ENCODE measurements at regions not wholly inside any gene's neighbourhood (a gene's known extent, or its start where the extent isn't known, plus 50 kb on each side); places are given as distances from the start of the nearest gene placed in this dataset.

DNA sequence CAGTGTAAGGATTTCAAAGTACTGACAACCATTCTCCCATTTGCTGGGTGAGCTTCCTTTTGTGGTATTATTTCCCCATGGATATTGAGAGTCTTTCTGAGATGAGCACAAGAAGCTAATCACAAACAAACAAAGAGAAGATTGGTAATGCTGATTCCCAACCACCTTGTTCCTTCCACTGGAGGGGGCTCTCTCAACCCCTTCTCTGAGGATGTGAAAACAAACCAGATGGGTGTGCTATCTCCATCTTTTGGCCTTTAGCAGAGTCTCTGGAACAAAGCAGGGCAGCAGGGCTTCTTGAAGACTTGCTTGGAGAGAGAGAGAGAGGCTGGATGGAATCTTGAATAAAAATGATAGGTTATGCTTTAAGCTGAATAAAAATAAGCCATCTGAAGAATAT, 576.7 kb upstream of the ZNF462 start:
- TF ChIP-seq, protein P1, sequence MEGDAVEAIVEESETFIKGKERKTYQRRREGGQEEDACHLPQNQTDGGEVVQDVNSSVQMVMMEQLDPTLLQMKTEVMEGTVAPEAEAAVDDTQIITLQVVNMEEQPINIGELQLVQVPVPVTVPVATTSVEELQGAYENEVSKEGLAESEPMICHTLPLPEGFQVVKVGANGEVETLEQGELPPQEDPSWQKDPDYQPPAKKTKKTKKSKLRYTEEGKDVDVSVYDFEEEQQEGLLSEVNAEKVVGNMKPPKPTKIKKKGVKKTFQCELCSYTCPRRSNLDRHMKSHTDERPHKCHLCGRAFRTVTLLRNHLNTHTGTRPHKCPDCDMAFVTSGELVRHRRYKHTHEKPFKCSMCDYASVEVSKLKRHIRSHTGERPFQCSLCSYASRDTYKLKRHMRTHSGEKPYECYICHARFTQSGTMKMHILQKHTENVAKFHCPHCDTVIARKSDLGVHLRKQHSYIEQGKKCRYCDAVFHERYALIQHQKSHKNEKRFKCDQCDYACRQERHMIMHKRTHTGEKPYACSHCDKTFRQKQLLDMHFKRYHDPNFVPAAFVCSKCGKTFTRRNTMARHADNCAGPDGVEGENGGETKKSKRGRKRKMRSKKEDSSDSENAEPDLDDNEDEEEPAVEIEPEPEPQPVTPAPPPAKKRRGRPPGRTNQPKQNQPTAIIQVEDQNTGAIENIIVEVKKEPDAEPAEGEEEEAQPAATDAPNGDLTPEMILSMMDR (conservative IDR thresholded peaks at IDR 0.05; ENCODE audit: low read length): peak; percentile 89
- TF ChIP-seq EZH2phosphoT487 (IDR thresholded peaks at IDR 0.05; ENCODE audit: borderline replicate concordance): no peak
- Histone ChIP-seq H3K9me3 (ENCODE audit: insufficient read depth, low read depth, low read length) (no peaks in the 10 kb centered on the region), H3K9ac (ENCODE audit: low read depth, low read length, poor library complexity, severe bottlenecking) (no peak overlapping the region)

DNA sequence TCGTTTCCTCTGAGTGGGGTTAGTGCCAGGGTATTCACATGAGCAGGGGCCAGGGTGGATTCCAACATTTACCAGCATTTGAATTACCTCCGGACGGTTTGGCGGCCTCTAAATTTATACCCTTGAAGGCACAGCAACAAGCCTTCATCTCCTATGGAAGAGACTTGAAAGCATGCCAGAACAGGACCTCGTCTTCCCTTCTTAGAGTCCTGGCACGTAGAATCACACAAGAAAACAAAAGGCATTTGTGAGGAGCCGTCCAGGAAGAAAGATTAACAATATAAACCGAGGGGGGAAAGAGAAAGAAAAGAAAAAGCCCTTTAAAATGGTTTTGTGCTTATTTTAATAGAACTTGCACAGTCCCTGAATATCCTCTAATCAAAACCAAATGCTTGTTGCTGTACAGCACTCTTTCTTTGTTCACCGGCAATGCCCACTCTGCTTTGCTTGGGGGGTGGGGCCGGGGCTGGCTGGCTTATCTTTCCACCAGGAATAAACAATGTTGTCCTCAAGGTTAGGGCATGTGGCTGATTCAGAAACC, 575.8 kb upstream of the ZNF462 start:
- Histone ChIP-seq H2AFZ (ENCODE audit: low read length) (peak overlapping the region; percentile 56; the same call in 1 of the 2 replicates), H3F3A (ENCODE audit: low read depth) (no peaks in the 10 kb centered on the region), H3K4me1 (ENCODE audit: insufficient read depth, low read length, poor library complexity, severe bottlenecking) (peaks cover 23% of the 10 kb centered on the region), H3K79me2 (ENCODE audit: insufficient read depth, low read length) (no peaks in the 10 kb centered on the region), H3K9me2 (replicated peaks; ENCODE audit: low read depth, low read length) (no peaks in the 10 kb centered on the region), H3K9me3 (ENCODE audit: insufficient read depth, low read depth, low read length) (no peaks in the 10 kb centered on the region), H3K4me2 (ENCODE audit: low read depth, low read length, poor library complexity, severe bottlenecking) (no peak overlapping the region), H4K20me1 (ENCODE audit: insufficient read depth, low read length, poor library complexity, severe bottlenecking) (no peaks in the 10 kb centered on the region), H3K4me3 (ENCODE audit: low read length, poor library complexity, severe bottlenecking) (no peak overlapping the region), H3K36me3 (ENCODE audit: insufficient read depth, low read length) (no peaks in the 10 kb centered on the region), H3K9ac (ENCODE audit: low read depth, low read length, poor library complexity, severe bottlenecking) (no peak overlapping the region), H3K27me3 (ENCODE audit: insufficient read depth, low read length, poor library complexity, severe bottlenecking) (no peaks in the 10 kb centered on the region)
- TF ChIP-seq, protein P1 (conservative IDR thresholded peaks at IDR 0.05; ENCODE audit: low read length): no peak
- no peak for TF ChIP-seq EZH2phosphoT487 (IDR thresholded peaks at IDR 0.05; ENCODE audit: borderline replicate concordance)

More for the DNA sequence above, 576.7 kb upstream of the ZNF462 start:
- no peak overlapping the region for H2AFZ ChIP-seq (ENCODE audit: low read length)
- H3K4me1 ChIP-seq (ENCODE audit: insufficient read depth, low read length, poor library complexity, severe bottlenecking): peaks cover 23% of the 10 kb centered on the region
- no peaks in the 10 kb centered on the region for H3K79me2 ChIP-seq (ENCODE audit: insufficient read depth, low read length)
- no peak overlapping the region for H3K4me3 ChIP-seq (ENCODE audit: low read length, poor library complexity, severe bottlenecking)
- H3K9me2 ChIP-seq (replicated peaks; ENCODE audit: low read depth, low read length): no peaks in the 10 kb centered on the region
- H3K27me3 ChIP-seq (ENCODE audit: insufficient read depth, low read length, poor library complexity, severe bottlenecking): no peaks in the 10 kb centered on the region
- H3F3A ChIP-seq (ENCODE audit: low read depth): no peaks in the 10 kb centered on the region
- no peaks in the 10 kb centered on the region for H4K20me1 ChIP-seq (ENCODE audit: insufficient read depth, low read length, poor library complexity, severe bottlenecking)
- H3K36me3 ChIP-seq (ENCODE audit: insufficient read depth, low read length): no peaks in the 10 kb centered on the region
- H3K4me2 ChIP-seq (ENCODE audit: low read depth, low read length, poor library complexity, severe bottlenecking): no peak overlapping the region

DNA sequence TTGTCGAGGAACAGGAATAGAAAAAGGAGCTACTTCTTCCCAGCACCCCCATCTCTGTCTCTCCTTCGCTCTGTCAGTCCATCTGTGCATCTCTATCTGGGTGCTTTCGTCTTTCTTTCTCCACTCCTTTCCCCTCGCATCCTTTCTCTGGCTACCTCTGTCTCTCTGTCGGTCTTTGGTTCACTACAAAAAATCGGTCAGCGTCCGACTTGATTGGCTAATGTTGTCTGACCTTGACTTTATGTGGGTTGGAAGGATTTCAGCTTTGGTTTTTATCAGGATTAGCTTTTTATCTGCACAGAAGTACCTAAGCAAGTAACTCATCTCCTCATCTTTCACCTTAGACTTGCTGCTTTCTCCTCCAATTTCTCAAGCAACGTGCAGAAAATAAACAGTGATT, 575.2 kb upstream of the ZNF462 start:
- H3K27me3 ChIP-seq (ENCODE audit: insufficient read depth, low read length, poor library complexity, severe bottlenecking): no peaks in the 10 kb centered on the region
- no peak overlapping the region for H3K9ac ChIP-seq (ENCODE audit: low read depth, low read length, poor library complexity, severe bottlenecking)
- H3K9me2 ChIP-seq (replicated peaks; ENCODE audit: low read depth, low read length): no peaks in the 10 kb centered on the region
- TF ChIP-seq, protein P1 (conservative IDR thresholded peaks at IDR 0.05; ENCODE audit: low read length): no peak
- TF ChIP-seq EZH2phosphoT487 (IDR thresholded peaks at IDR 0.05; ENCODE audit: borderline replicate concordance): no peak
- H3K4me3 ChIP-seq (ENCODE audit: low read length, poor library complexity, severe bottlenecking): no peak overlapping the region
- no peaks in the 10 kb centered on the region for H3K79me2 ChIP-seq (ENCODE audit: insufficient read depth, low read length)
- no peaks in the 10 kb centered on the region for H4K20me1 ChIP-seq (ENCODE audit: insufficient read depth, low read length, poor library complexity, severe bottlenecking)
- H3K4me1 ChIP-seq (ENCODE audit: insufficient read depth, low read length, poor library complexity, severe bottlenecking): peaks cover 23% of the 10 kb centered on the region
- H3K4me2 ChIP-seq (ENCODE audit: low read depth, low read length, poor library complexity, severe bottlenecking): no peak overlapping the region
- H3K36me3 ChIP-seq (ENCODE audit: insufficient read depth, low read length): no peaks in the 10 kb centered on the region
- H3F3A ChIP-seq (ENCODE audit: low read depth): no peaks in the 10 kb centered on the region
- H2AFZ ChIP-seq (ENCODE audit: low read length): no peak overlapping the region
- no peaks in the 10 kb centered on the region for H3K9me3 ChIP-seq (ENCODE audit: insufficient read depth, low read depth, low read length)

All from Loucy (cell line).